DOHH2 (cell line): ENCODE measurements at regions not wholly inside any gene's neighbourhood (a gene's known extent, or its start where the extent isn't known, plus 50 kb on each side); places are given as distances from the start of the nearest gene placed in this dataset.
"Not testable (repeated sequence)": the region's sequence is repeated elsewhere in the genome, so short reads cannot be mapped to it uniquely, and the experiment has no call there.

Experiments
- H3F3A ChIP-seq: fragments of 200-600 bp; sonication (generic), shearing (Covaris generic); 2 replicates; pipeline ENCODE4 v1.6.0; 2016; ENCODE audit warnings: antibody characterized with exemption, mild to moderate bottlenecking; ENCODE audit not compliant: control insufficient read depth, insufficient read depth
- H3K27ac ChIP-seq: fragments of 200-600 bp; sonication (generic); 2 replicates; pipeline ENCODE4 v1.5.1; 2014; ENCODE audit warnings: low read depth, mild to moderate bottlenecking, low read length, moderate library complexity
- H3K27me3 ChIP-seq: fragments of 200-600 bp; sonication (generic); 2 replicates; pipeline ENCODE4 v1.6.1; 2014; ENCODE audit warnings: mild to moderate bottlenecking, low read length, mixed read lengths; ENCODE audit not compliant: control insufficient read depth
- H3K36me3 ChIP-seq: fragments of 200-600 bp; sonication (generic); 2 replicates; pipeline ENCODE4 v1.6.1; 2014; ENCODE audit warnings: mild to moderate bottlenecking, low read length, moderate library complexity, mixed read lengths; ENCODE audit not compliant: control insufficient read depth
- H3K4me1 ChIP-seq: fragments of 200-600 bp; sonication (generic); 2 replicates; pipeline ENCODE4 v1.6.1; 2014; ENCODE audit warnings: mild to moderate bottlenecking, low read length, mixed read lengths; ENCODE audit not compliant: control insufficient read depth
- H3K4me2 ChIP-seq: fragments of 200-600 bp; sonication (generic); 2 replicates; pipeline ENCODE4 v1.6.0; 2014; ENCODE audit warnings: mild to moderate bottlenecking, low read length, moderate library complexity
- H3K4me3 ChIP-seq: fragments of 200-600 bp; sonication (generic); 2 replicates; pipeline ENCODE4 v1.5.1; 2014; ENCODE audit warnings: mild to moderate bottlenecking, low read length, mixed read lengths
- H3K79me2 ChIP-seq: fragments of 200-600 bp; sonication (generic); 2 replicates; pipeline ENCODE4 v1.6.1; 2014; ENCODE audit warnings: mild to moderate bottlenecking, low read length, mixed read lengths; ENCODE audit not compliant: control insufficient read depth
- H3K9me2 ChIP-seq: fragments of 200-600 bp; sonication (generic); replicated peaks from 2 replicates; pipeline ENCODE4 v1.6.1; 2014; ENCODE audit warnings: mild to moderate bottlenecking, low read length, mixed read lengths; ENCODE audit not compliant: control insufficient read depth
- H3K9me3 ChIP-seq: fragments of 200-600 bp; sonication (generic); 2 replicates; pipeline ENCODE4 v1.6.1; 2014; ENCODE audit warnings: antibody characterized with exemption, low read length, mixed read lengths; ENCODE audit not compliant: control insufficient read depth, insufficient read depth
- H4K20me1 ChIP-seq: fragments of 200-600 bp; sonication (generic); 2 replicates; pipeline ENCODE4 v1.6.0; 2014; ENCODE audit warnings: low read depth, mild to moderate bottlenecking, antibody characterized with exemption, low read length, moderate library complexity; ENCODE audit not compliant: control insufficient read depth, insufficient read depth
- CTCF ChIP-seq: fragments of 200-600 bp; sonication (generic); IDR thresholded peaks from one replicate; pipeline ENCODE4 v1.5.1; 2014; ENCODE audit warnings: antibody characterized with exemption, mild to moderate bottlenecking, low read depth, low read length; ENCODE audit not compliant: poor library complexity, severe bottlenecking
- EZH2phosphoT487 ChIP-seq: fragments of 200-600 bp; sonication (generic); IDR thresholded peaks from 2 replicates; pipeline ENCODE4 v1.6.1; 2017; ENCODE audit warnings: borderline replicate concordance, mild to moderate bottlenecking, antibody characterized with exemption, low read length, moderate library complexity, mixed read lengths

- no peak overlapping the region for H3K4me3 ChIP-seq
- H3K36me3 ChIP-seq = no peaks in the 10 kb centered on the region
- no peaks in the 10 kb centered on the region for H3K4me1 ChIP-seq
- H3K9me3 ChIP-seq = no peaks in the 10 kb centered on the region
- H3K79me2 ChIP-seq = no peaks in the 10 kb centered on the region
- TF ChIP-seq EZH2phosphoT487 = no peak
- no peak for TF ChIP-seq CTCF
- no peaks in the 10 kb centered on the region for H3K9me2 ChIP-seq
- H3K27me3 ChIP-seq = no peaks in the 10 kb centered on the region
- H4K20me1 ChIP-seq = no peaks in the 10 kb centered on the region
- H3F3A ChIP-seq = no peaks in the 10 kb centered on the region
- no peak overlapping the region for H3K27ac ChIP-seq
- H3K4me2 ChIP-seq = no peak overlapping the region
Observed at GRCh38 chr2:183840061-183840584, 715.9 kb downstream of the NUP35 start.

GRCh38 chr2:183849826-183850225, 725.6 kb downstream of the NUP35 start:
- H4K20me1 ChIP-seq, H3K9me2 ChIP-seq: not testable (repeated sequence)

GRCh38 chr2:183859129-183859528, 734.9 kb downstream of the NUP35 start:
- Histone ChIP-seq H3K27ac (no peak overlapping the region), H3K9me2 (no peaks in the 10 kb centered on the region), H3K79me2 (no peaks in the 10 kb centered on the region), H3F3A (no peaks in the 10 kb centered on the region), H3K36me3 (no peaks in the 10 kb centered on the region), H3K4me3 (no peak overlapping the region), H3K4me1 (no peaks in the 10 kb centered on the region), H3K27me3 (no peaks in the 10 kb centered on the region), H3K4me2 (no peak overlapping the region), H3K9me3 (no peaks in the 10 kb centered on the region), H4K20me1 (no peaks in the 10 kb centered on the region)
- TF ChIP-seq CTCF (no peak), EZH2phosphoT487 (no peak)

More at GRCh38 chr2:183849826-183850225, 725.6 kb downstream of the NUP35 start:
- not testable (repeated sequence) for H3K27me3 ChIP-seq, H3K4me3 ChIP-seq, H3F3A ChIP-seq, H3K79me2 ChIP-seq, H3K36me3 ChIP-seq, H3K9me3 ChIP-seq, H3K4me1 ChIP-seq, H3K4me2 ChIP-seq, H3K27ac ChIP-seq

GRCh38 chr2:183866666-183867065, 731.7 kb upstream of the ZNF804A start:
- H3F3A ChIP-seq = no peaks in the 10 kb centered on the region

More at GRCh38 chr2:183866666-183867065, 731.7 kb upstream of the ZNF804A start:
- no peaks in the 10 kb centered on the region for H3K79me2 ChIP-seq
- no peaks in the 10 kb centered on the region for H4K20me1 ChIP-seq
- no peak overlapping the region for H3K4me3 ChIP-seq
- no peaks in the 10 kb centered on the region for H3K9me3 ChIP-seq
- no peaks in the 10 kb centered on the region for H3K27me3 ChIP-seq
- no peak overlapping the region for H3K4me2 ChIP-seq
- no peak overlapping the region for H3K27ac ChIP-seq
- no peaks in the 10 kb centered on the region for H3K36me3 ChIP-seq
- TF ChIP-seq EZH2phosphoT487 (no peak), CTCF (no peak)
- no peaks in the 10 kb centered on the region for H3K4me1 ChIP-seq
- H3K9me2 ChIP-seq = no peaks in the 10 kb centered on the region
